ENCODE measurements at regions not wholly inside any gene's neighbourhood (a gene's known extent, or its start where the extent isn't known, plus 50 kb on each side); places are given as distances from the start of the nearest gene placed in this dataset.

GRCh38 chr17:31588512-31588911 is 197.0 kb downstream of the RAB11FIP4 start:
- DNase-seq (ENCODE audit: low read depth, low spot score), result no peak
- in situ Hi-C loops (cut with HindIII; ENCODE audit: low pct_unique_long_range_greater_than_20kb, low sequenced_read_pairs), result no loop called here

DNA sequence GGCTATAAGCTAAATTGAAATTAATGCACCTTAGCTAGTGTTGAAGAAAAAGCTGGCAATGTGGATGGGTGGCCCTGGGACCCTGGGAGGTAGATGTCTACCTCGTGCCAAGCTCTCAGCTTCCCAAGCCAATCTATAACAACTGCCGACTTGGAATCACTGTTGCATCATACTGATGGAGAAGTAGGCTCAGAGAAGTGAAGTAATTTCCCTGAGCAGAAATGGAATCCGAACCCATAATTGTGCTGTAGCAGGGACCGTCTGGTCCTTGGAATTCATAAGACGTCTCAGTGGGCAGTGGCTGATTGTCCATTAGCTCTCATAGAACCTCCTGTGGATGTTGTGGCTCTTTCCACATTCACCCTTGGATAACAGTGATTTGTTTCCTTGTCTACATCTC is 196.6 kb downstream of the RAB11FIP4 start:
- in situ Hi-C loops (cut with HindIII; ENCODE audit: low pct_unique_long_range_greater_than_20kb, low sequenced_read_pairs), result no loop called here
- no peak for DNase-seq (ENCODE audit: low read depth, low spot score)

Small RNA genes in the stretch of these regions (small RNA-seq; reads per million reads assigned to genes)
- gene AC007923.3, result 0 reads per million in 2 experiments
- 0 reads per million in 2 experiments for gene RNU6-1134P

Data from SK-MEL-5 (cell line).